Fibroblast of lung (primary cell): ENCODE measurements at regions not wholly inside any gene's neighbourhood (a gene's known extent, or its start where the extent isn't known, plus 50 kb on each side); places are given as distances from the start of the nearest gene placed in this dataset.

Experiments
- DNase-seq, 2 donors: peaks; one replicate each; pipeline versions ENCODE4 v3.0.0 to v3.0.0-alpha.2; 2010; ENCODE audit warnings: low read depth in 2 of 2
- H2AFZ ChIP-seq: 2 replicates; pipeline ENCODE4 v1.5.1; 2012; ENCODE audit warnings: low read length, control low read depth, inconsistent platforms
- H3K27ac ChIP-seq: 2 replicates; pipeline ENCODE4 v1.5.1; 2011; ENCODE audit warnings: low read length, control low read depth; ENCODE audit not compliant: insufficient read depth
- H3K27me3 ChIP-seq: 2 replicates; pipeline ENCODE4 v1.5.1; 2011; ENCODE audit warnings: mild to moderate bottlenecking, low read length; ENCODE audit not compliant: control insufficient read depth, insufficient read depth
- H3K36me3 ChIP-seq: 2 replicates; pipeline ENCODE4 v1.5.1; 2011; ENCODE audit warnings: low read length; ENCODE audit not compliant: control insufficient read depth, insufficient read depth
- H3K4me1 ChIP-seq: 2 replicates; pipeline ENCODE4 v1.5.1; 2011; ENCODE audit warnings: low read length; ENCODE audit not compliant: control insufficient read depth, insufficient read depth; ENCODE audit errors: extremely low read depth
- H3K4me2 ChIP-seq: 2 replicates; pipeline ENCODE4 v1.5.1; 2011; ENCODE audit warnings: low read length, control low read depth; ENCODE audit not compliant: insufficient read depth; ENCODE audit errors: extremely low read depth
- H3K4me3 ChIP-seq, 4 experiments: fragments of 200-600 bp in 1 of 4; sonication (generic) in 1 of 4; replicated peaks in 1 of 4; 2 replicates each; pipeline ENCODE4 v1.5.1; 2011 to 2016; ENCODE audit warnings: low read length in 4 of 4, low read depth in 3 of 4, mild to moderate bottlenecking in 3 of 4, control low read depth in 2 of 4, inconsistent platforms in 1 of 4, mixed read lengths in 1 of 4; ENCODE audit not compliant: insufficient read depth in 1 of 4; ENCODE audit errors: control extremely low read depth in 1 of 4
- H3K79me2 ChIP-seq: 2 replicates; pipeline ENCODE4 v1.5.1; 2012; ENCODE audit warnings: mild to moderate bottlenecking, low read length, inconsistent platforms; ENCODE audit not compliant: control insufficient read depth, insufficient read depth
- H3K9ac ChIP-seq: 2 replicates; pipeline ENCODE4 v1.5.1; 2011; ENCODE audit warnings: mild to moderate bottlenecking, low read length, control low read depth; ENCODE audit not compliant: insufficient read depth
- H3K9me3 ChIP-seq: 2 replicates; pipeline ENCODE4 v1.5.1; 2012; ENCODE audit warnings: low read depth, low read length; ENCODE audit not compliant: control insufficient read depth, insufficient read depth
- H4K20me1 ChIP-seq: 2 replicates; pipeline ENCODE4 v1.5.1; 2011; ENCODE audit warnings: low read length; ENCODE audit not compliant: control insufficient read depth, insufficient read depth; ENCODE audit errors: extremely low read depth
- CTCF ChIP-seq, 2 donors: IDR thresholded peaks in 1 of 2; conservative IDR thresholded peaks in 1 of 2; 1 replicate in 1 of 2; 2 replicates in 1 of 2; pipeline ENCODE4 v1.5.1; 2011 to 2012; ENCODE audit warnings: low read length in 2 of 2, control low read depth in 1 of 2, inconsistent platforms in 1 of 2, low read depth in 1 of 2, mild to moderate bottlenecking in 1 of 2
- EZH2 ChIP-seq: IDR thresholded peaks from 2 replicates; pipeline ENCODE4 v1.5.1; 2012; ENCODE audit warnings: low read length, control low read depth, mild to moderate bottlenecking; ENCODE audit errors: missing control alignments

GRCh38 chr4:161189286-161190134, 974.3 kb downstream of the FSTL5 start:
- Histone ChIP-seq H4K20me1 (no peaks in the 10 kb centered on the region), H3K36me3 (no peaks in the 10 kb centered on the region), H3K9me3 (no peaks in the 10 kb centered on the region), H3K4me2 (no peak overlapping the region), H2AFZ (no peak overlapping the region), H3K4me1 (no peaks in the 10 kb centered on the region), H3K79me2 (no peaks in the 10 kb centered on the region), H3K27me3 (no peaks in the 10 kb centered on the region), H3K27ac (no peak overlapping the region), H3K4me3 (no peak overlapping the region), H3K9ac (no peak overlapping the region)
- DNase-seq: peak in 1 of 2 donors; percentile 23
- TF ChIP-seq EZH2 (no peak), CTCF (conservative IDR thresholded peaks at IDR 0.05 in 1 of 2, IDR thresholded peaks at IDR 0.05 in 1 of 2; ENCODE audit: low read depth in 1 of 2, low read length in 2 of 2) (no peak)

- TF ChIP-seq CTCF (conservative IDR thresholded peaks at IDR 0.05 in 1 of 2, IDR thresholded peaks at IDR 0.05 in 1 of 2; ENCODE audit: low read depth in 1 of 2, low read length in 2 of 2): no peak
- no peak for TF ChIP-seq EZH2
- Histone ChIP-seq H3K4me3 (no peak overlapping the region), H3K4me1 (no peaks in the 10 kb centered on the region)
Measured at GRCh38 chr4:161188578-161188977, 975.2 kb downstream of the FSTL5 start.

GRCh38 chr4:161187569-161187968, 976.2 kb downstream of the FSTL5 start:
- H3K4me1 ChIP-seq: no peaks in the 10 kb centered on the region
- H3K4me2 ChIP-seq: no peak overlapping the region
- no peak overlapping the region for H2AFZ ChIP-seq
- no peaks in the 10 kb centered on the region for H3K27me3 ChIP-seq
- no peaks in the 10 kb centered on the region for H4K20me1 ChIP-seq
- no peaks in the 10 kb centered on the region for H3K36me3 ChIP-seq
- no peaks in the 10 kb centered on the region for H3K9me3 ChIP-seq
- no peak overlapping the region for H3K4me3 ChIP-seq
- no peak overlapping the region for H3K9ac ChIP-seq
- H3K27ac ChIP-seq: no peak overlapping the region
- no peak for DNase-seq
- TF ChIP-seq CTCF (conservative IDR thresholded peaks at IDR 0.05 in 1 of 2, IDR thresholded peaks at IDR 0.05 in 1 of 2; ENCODE audit: low read depth in 1 of 2, low read length in 2 of 2) (no peak), EZH2 (no peak)
- no peaks in the 10 kb centered on the region for H3K79me2 ChIP-seq

More at GRCh38 chr4:161188578-161188977, 975.2 kb downstream of the FSTL5 start:
- H3K36me3 ChIP-seq: no peaks in the 10 kb centered on the region
- no peaks in the 10 kb centered on the region for H3K79me2 ChIP-seq
- H3K4me2 ChIP-seq: no peak overlapping the region
- H2AFZ ChIP-seq: no peak overlapping the region
- no peaks in the 10 kb centered on the region for H3K9me3 ChIP-seq
- H3K27me3 ChIP-seq: no peaks in the 10 kb centered on the region
- H3K9ac ChIP-seq: no peak overlapping the region
- no peaks in the 10 kb centered on the region for H4K20me1 ChIP-seq
- no peak overlapping the region for H3K27ac ChIP-seq
- no peak for DNase-seq
